Right lobe of liver (tissue), 4 donors: ENCODE measurements at regions not wholly inside any gene's neighbourhood (a gene's known extent, or its start where the extent isn't known, plus 50 kb on each side); places are given as distances from the start of the nearest gene placed in this dataset.

Experiments used
- CTCF ChIP-seq, 4 donors: fragments of 200-600 bp in 3 of 4; fragments of 450-650 bp in 1 of 4; IDR thresholded peaks; one replicate each; pipeline versions ENCODE4 v1.5.1 to v1.8.0; 2016 to 2022; ENCODE audit warnings: antibody characterized with exemption in 4 of 4, mild to moderate bottlenecking in 2 of 4
- POLR2A ChIP-seq: fragments of 450-650 bp; IDR thresholded peaks from one replicate; pipeline ENCODE4 v1.6.1; 2017; ENCODE audit warnings: antibody characterized with exemption, mild to moderate bottlenecking
- donor health status: DM: no; HTN: no; CAD: no.
- donor health status: DM: no; HTN: no; CAD: no.
- donor health status: DM: no; HTN: yes; CAD: no.

- TF ChIP-seq POLR2A (no peak), CTCF (IDR thresholded peaks at IDR 0.05) (no peak)
These were observed 367.4 kb upstream of the NR5A2 start for GRCh38 chr1:199660071-199660470.
